ENCODE measurements at regions not wholly inside any gene's neighbourhood (a gene's known extent, or its start where the extent isn't known, plus 50 kb on each side); places are given as distances from the start of the nearest gene placed in this dataset.
A peak's percentile ranks its signal among the peaks of the same experiment; 100 is the strongest.

DNA sequence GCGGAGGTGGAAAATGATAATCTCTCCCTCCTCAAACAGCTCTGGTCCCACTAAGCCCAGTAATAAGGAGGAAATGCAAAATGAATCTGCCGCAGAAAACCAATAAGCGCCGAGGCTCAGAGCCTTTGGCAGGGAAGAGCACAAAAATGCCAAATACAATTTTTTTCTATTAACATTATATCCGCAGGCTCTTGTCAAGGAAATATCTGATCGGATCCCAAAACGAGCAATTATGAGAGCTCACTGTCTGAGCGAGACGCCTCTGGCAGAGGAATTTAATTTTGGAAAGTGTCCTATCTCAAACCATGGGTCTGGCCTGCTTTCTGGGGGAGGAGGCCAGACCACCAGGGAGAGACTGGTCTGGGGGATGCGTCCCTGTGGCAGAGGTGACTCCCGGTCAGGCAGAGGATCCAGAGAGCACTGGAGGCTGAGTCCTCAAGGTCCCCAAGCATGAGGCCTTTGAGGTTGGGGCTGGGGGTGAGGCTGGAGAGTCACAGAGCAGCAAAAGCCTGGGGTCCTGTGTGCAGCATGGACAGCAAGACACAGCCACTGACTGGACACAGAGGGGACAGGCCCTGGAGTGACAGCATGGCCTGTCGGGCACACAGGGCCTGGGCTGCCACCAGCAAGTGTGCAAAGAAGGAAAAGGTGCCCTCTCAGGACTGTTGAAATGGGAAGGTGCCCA lies 342.8 kb upstream of the SFSWAP start:
- 83% methylated on average over 12 of the region's 12 CpGs for WGBS
- Histone ChIP-seq H3K27me3 (peaks cover 19% of the 10 kb centered on the region), H3K36me3 (no peaks in the 10 kb centered on the region), H3K4me1 (peaks cover 11% of the 10 kb centered on the region), H3K4me3 (no peak overlapping the region), H3K27ac (no peak overlapping the region), H3K9me3 (no peaks in the 10 kb centered on the region)
- TF ChIP-seq, protein P1, sequence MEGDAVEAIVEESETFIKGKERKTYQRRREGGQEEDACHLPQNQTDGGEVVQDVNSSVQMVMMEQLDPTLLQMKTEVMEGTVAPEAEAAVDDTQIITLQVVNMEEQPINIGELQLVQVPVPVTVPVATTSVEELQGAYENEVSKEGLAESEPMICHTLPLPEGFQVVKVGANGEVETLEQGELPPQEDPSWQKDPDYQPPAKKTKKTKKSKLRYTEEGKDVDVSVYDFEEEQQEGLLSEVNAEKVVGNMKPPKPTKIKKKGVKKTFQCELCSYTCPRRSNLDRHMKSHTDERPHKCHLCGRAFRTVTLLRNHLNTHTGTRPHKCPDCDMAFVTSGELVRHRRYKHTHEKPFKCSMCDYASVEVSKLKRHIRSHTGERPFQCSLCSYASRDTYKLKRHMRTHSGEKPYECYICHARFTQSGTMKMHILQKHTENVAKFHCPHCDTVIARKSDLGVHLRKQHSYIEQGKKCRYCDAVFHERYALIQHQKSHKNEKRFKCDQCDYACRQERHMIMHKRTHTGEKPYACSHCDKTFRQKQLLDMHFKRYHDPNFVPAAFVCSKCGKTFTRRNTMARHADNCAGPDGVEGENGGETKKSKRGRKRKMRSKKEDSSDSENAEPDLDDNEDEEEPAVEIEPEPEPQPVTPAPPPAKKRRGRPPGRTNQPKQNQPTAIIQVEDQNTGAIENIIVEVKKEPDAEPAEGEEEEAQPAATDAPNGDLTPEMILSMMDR (IDR thresholded peaks at IDR 0.05): no peak
- TF ChIP-seq EP300 (IDR thresholded peaks at IDR 0.05) (no peak), POLR2AphosphoS5 (IDR thresholded peaks at IDR 0.05) (no peak), POLR2A (IDR thresholded peaks at IDR 0.05) (no peak)
- peak in 1 of 2 donors; percentile 59 for DNase-seq (ENCODE audit: low spot score in 2 of 2)

GRCh38 chr12:131368668-131369071 lies 342.2 kb upstream of the SFSWAP start:
- no peak overlapping the region for H3K27ac ChIP-seq
- peak; percentile 54 to 65 for DNase-seq (ENCODE audit: low spot score in 2 of 2)
- TF ChIP-seq, protein P1 (IDR thresholded peaks at IDR 0.05): no peak
- no peak for TF ChIP-seq POLR2AphosphoS5 (IDR thresholded peaks at IDR 0.05)
- no peak for TF ChIP-seq EP300 (IDR thresholded peaks at IDR 0.05)
- no peak for TF ChIP-seq POLR2A (IDR thresholded peaks at IDR 0.05)
- H3K4me3 ChIP-seq: no peak overlapping the region
- no peaks in the 10 kb centered on the region for H3K36me3 ChIP-seq
- peaks cover 19% of the 10 kb centered on the region for H3K27me3 ChIP-seq
- H3K9me3 ChIP-seq: no peaks in the 10 kb centered on the region
- 100% methylated on average over 2 of the region's 5 CpGs for WGBS
- peaks cover 11% of the 10 kb centered on the region for H3K4me1 ChIP-seq

DNA sequence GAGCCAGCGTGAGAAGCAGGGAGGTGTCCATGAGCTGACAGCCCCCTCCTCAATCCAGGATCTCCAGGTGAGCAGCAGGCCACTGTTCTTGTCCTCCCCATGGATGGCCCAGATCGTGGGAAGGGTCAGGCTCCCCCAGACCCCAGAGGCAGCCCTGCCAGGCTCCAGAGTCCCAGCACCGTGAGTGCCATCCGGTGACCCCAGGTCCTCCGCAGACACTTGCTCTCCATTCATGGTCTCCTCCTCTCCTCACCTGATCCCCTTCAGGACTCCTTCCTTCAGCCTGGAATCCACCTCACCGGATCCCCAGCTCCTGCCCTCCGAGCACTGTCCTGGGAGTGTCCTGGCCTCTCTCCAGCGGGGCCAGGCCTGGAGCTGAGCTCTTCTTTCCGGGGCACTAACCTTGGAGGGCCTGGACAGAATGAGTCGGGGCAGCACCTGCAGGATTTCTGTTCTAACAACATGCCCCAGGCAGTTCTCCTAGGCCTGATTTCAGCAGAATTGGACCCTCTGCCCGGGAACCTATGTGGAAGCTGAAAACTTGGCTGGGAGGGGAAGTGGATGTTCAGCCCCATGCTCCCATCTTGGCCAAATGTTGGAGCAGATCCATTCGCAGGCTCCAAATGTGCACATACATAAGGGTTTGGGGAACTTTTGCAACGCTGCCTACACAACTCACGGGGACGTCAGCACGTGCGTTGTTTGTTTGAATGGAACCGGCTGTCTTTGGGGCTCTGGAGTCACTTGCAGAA lies 341.6 kb upstream of the SFSWAP start:
- H3K4me1 ChIP-seq: peaks cover 11% of the 10 kb centered on the region
- WGBS: 88% methylated on average over 17 of the region's 18 CpGs
- DNase-seq (ENCODE audit: low spot score in 2 of 2): peak in 1 of 2 donors; percentile 61
- no peak overlapping the region for H3K27ac ChIP-seq
- TF ChIP-seq POLR2AphosphoS5 (IDR thresholded peaks at IDR 0.05) (no peak), POLR2A (IDR thresholded peaks at IDR 0.05) (no peak), EP300 (IDR thresholded peaks at IDR 0.05) (no peak)
- TF ChIP-seq, protein P1 (IDR thresholded peaks at IDR 0.05): no peak
- no peaks in the 10 kb centered on the region for H3K36me3 ChIP-seq
- H3K4me3 ChIP-seq: no peak overlapping the region
- peaks cover 19% of the 10 kb centered on the region for H3K27me3 ChIP-seq
- H3K9me3 ChIP-seq: no peaks in the 10 kb centered on the region

DNA sequence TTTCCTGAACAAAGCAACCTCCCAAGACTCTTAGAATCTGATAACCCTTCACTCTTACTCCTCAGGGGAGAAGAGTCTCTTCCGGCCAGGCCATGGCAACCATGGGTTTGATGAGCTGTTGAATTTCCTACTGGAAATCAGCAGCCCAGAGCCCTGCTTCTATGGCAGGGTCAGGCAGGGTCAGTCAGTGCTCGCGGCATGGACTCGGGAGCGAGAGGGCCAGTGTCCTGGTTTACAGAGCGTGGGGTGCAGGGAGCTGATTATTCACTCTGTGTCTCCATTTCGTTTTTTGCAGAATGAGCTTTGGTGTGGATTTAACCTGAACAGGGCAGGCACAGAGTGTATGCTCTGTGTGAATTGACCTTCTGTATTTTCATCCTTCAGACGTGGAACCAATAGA lies 340.6 kb upstream of the SFSWAP start:
- peak in 1 of 2 donors; percentile 49 for DNase-seq (ENCODE audit: low spot score in 2 of 2)
- Histone ChIP-seq H3K27me3 (peaks cover 16% of the 10 kb centered on the region), H3K4me1 (peaks cover 11% of the 10 kb centered on the region), H3K36me3 (no peaks in the 10 kb centered on the region), H3K9me3 (no peaks in the 10 kb centered on the region), H3K4me3 (no peak overlapping the region), H3K27ac (no peak overlapping the region)
- WGBS: 77% methylated on average over 8 of the region's 8 CpGs
- TF ChIP-seq, protein P1 (IDR thresholded peaks at IDR 0.05): no peak
- TF ChIP-seq POLR2AphosphoS5 (IDR thresholded peaks at IDR 0.05) (no peak), POLR2A (IDR thresholded peaks at IDR 0.05) (no peak)

- Histone ChIP-seq H3K4me1 (peaks cover 11% of the 10 kb centered on the region), H3K9me3 (no peaks in the 10 kb centered on the region), H3K4me3 (no peak overlapping the region), H3K27me3 (peaks cover 10% of the 10 kb centered on the region), H3K36me3 (no peaks in the 10 kb centered on the region), H3K27ac (no peak overlapping the region)
- DNase-seq (ENCODE audit: low spot score in 2 of 2): peak; percentile 53 to 66
- TF ChIP-seq, protein P1 (IDR thresholded peaks at IDR 0.05): no peak
- TF ChIP-seq EP300 (IDR thresholded peaks at IDR 0.05) (no peak), POLR2AphosphoS5 (IDR thresholded peaks at IDR 0.05) (no peak), POLR2A (IDR thresholded peaks at IDR 0.05) (no peak)
- WGBS: 74% methylated on average over 8 of the region's 11 CpGs
Measured at GRCh38 chr12:131370791-131371347, 340.0 kb upstream of the SFSWAP start.

All from suprapubic skin (tissue), 4 donors.